22Rv1 (cell line): ENCODE measurements at regions not wholly inside any gene's neighbourhood (a gene's known extent, or its start where the extent isn't known, plus 50 kb on each side); places are given as distances from the start of the nearest gene placed in this dataset.

ENCODE experiments used
- ZFX ChIP-seq: fragments of 450-650 bp; IDR thresholded peaks from 2 replicates; pipeline ENCODE4 v1.6.1; 2017; ENCODE audit warnings: antibody characterized with exemption, borderline replicate concordance
- TF ChIP-seq, protein P1 (sequence below): fragments of 450-650 bp; IDR thresholded peaks from 2 replicates; pipeline ENCODE4 v1.5.1; 2017; ENCODE audit warnings: mild to moderate bottlenecking

- TF ChIP-seq, protein P1, sequence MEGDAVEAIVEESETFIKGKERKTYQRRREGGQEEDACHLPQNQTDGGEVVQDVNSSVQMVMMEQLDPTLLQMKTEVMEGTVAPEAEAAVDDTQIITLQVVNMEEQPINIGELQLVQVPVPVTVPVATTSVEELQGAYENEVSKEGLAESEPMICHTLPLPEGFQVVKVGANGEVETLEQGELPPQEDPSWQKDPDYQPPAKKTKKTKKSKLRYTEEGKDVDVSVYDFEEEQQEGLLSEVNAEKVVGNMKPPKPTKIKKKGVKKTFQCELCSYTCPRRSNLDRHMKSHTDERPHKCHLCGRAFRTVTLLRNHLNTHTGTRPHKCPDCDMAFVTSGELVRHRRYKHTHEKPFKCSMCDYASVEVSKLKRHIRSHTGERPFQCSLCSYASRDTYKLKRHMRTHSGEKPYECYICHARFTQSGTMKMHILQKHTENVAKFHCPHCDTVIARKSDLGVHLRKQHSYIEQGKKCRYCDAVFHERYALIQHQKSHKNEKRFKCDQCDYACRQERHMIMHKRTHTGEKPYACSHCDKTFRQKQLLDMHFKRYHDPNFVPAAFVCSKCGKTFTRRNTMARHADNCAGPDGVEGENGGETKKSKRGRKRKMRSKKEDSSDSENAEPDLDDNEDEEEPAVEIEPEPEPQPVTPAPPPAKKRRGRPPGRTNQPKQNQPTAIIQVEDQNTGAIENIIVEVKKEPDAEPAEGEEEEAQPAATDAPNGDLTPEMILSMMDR, result no peak
- TF ChIP-seq ZFX, result no peak
Measured at GRCh38 chr2:7658486-7658885, 741.3 kb downstream of the RNF144A start.
